ENCODE measurements at regions not wholly inside any gene's neighbourhood (a gene's known extent, or its start where the extent isn't known, plus 50 kb on each side); places are given as distances from the start of the nearest gene placed in this dataset.

DNA sequence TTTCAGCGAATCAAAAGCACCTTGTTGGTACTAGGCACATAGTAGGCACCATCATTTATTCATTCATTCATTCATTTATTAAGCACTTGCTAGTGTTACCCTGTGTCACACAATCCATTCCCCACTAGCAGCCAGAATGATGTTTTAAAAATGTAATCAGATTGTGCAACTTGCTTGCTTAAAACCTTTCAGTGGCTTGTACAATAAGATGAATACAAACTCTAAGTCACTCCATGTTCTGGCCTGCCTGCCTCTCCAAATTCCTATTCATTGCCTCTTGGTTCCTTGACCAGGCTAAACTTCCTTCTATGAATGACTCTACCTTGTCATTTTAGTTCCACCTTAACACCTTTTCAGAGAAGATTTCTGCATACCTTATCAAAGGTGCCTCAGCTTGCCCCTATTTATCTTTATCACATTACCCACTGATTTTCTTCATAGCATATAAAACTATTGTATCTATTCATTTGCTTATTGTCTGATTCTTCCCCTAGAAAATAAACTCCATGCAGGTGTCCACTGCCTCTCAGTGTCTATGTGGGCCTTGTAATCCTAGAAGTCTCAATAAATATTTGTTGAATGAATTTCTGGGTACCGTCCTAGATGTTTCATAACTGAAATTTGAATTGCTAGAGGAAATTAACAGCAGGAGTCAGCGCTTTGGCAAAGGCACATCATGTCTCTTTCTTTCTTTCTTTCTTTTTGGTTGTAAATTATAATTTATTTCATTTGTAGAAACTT, 169.5 kb downstream of the TMEM26 start:
- no peak overlapping the region for H3K4me3 ChIP-seq (ENCODE audit: low read depth, low read length)
- TF ChIP-seq, protein P1, sequence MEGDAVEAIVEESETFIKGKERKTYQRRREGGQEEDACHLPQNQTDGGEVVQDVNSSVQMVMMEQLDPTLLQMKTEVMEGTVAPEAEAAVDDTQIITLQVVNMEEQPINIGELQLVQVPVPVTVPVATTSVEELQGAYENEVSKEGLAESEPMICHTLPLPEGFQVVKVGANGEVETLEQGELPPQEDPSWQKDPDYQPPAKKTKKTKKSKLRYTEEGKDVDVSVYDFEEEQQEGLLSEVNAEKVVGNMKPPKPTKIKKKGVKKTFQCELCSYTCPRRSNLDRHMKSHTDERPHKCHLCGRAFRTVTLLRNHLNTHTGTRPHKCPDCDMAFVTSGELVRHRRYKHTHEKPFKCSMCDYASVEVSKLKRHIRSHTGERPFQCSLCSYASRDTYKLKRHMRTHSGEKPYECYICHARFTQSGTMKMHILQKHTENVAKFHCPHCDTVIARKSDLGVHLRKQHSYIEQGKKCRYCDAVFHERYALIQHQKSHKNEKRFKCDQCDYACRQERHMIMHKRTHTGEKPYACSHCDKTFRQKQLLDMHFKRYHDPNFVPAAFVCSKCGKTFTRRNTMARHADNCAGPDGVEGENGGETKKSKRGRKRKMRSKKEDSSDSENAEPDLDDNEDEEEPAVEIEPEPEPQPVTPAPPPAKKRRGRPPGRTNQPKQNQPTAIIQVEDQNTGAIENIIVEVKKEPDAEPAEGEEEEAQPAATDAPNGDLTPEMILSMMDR (IDR thresholded peaks at IDR 0.05; ENCODE audit: insufficient read depth, low read depth, low read length, missing control alignments), result no peak

DNA sequence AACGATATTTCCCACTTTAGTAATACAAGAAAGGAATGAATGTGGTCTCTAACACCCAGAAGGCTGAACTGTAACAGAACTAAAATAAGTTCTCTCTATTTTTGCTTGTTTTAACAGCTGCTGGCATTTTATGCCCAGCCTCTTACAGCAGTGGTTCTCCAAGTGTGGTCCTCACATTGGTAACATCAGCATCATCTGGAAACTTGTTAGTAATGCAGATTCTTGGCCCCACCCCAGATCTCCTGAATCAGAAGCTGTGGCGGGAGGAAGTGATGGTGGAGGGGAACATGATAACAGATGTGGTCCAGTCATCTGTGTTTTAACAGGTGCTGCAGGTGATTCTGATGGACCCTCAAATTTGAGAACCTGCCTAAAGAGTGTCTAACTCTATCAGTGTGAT, 170.1 kb downstream of the TMEM26 start:
- no peak overlapping the region for H3K4me3 ChIP-seq (ENCODE audit: low read depth, low read length)
- TF ChIP-seq, protein P1 (IDR thresholded peaks at IDR 0.05; ENCODE audit: insufficient read depth, low read depth, low read length, missing control alignments), result no peak
- DNase-seq (ENCODE audit: low read depth), result no peak

More for the DNA sequence above, 169.5 kb downstream of the TMEM26 start:
- DNase-seq (ENCODE audit: low read depth), result no peak

DNA sequence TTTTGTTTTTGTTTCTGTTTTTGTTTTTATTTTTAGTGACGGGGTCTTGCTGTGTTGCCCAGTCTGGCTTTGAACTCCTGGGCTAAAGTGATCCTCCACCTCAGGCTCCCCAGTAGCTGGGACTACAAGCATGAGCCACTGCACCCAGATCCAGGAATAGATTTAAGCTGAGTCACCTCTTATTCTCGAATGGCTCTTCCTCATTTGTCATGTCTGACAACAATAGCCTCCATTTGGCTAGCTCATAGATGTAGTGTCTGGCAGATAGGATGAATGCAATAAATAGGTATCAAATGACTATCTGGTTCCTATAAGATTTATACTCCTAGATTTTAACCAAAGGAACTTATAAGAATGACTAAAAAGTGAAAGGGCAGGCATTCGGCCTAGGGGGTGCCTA, 172.9 kb downstream of the TMEM26 start:
- H3K4me3 ChIP-seq (ENCODE audit: low read depth, low read length), result no peak overlapping the region
- TF ChIP-seq, protein P1 (IDR thresholded peaks at IDR 0.05; ENCODE audit: insufficient read depth, low read depth, low read length, missing control alignments), result no peak
- DNase-seq (ENCODE audit: low read depth), result no peak

DNA sequence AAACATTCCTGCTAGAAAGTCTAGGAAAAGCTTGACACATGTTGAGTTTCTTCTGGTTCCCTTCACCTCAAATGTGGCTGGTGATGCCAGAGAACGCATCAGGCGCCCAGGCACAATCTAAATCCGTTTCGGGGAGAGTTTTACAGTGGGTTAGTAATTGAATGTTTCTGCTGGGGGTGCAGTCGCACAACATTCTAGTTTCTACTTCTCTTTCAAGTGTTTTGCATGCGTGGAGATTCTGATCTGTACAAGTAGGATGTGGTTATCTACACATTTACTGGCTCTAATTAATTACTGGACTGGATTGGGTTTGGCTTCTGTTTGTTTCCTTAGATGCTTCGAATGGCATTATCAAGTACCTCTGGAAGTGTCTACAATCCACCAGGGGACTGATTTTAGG, 173.8 kb downstream of the TMEM26 start:
- TF ChIP-seq, protein P1 (IDR thresholded peaks at IDR 0.05; ENCODE audit: insufficient read depth, low read depth, low read length, missing control alignments), result no peak
- peak; percentile 11 for DNase-seq (ENCODE audit: low read depth)
- no peak overlapping the region for H3K4me3 ChIP-seq (ENCODE audit: low read depth, low read length)

DNA sequence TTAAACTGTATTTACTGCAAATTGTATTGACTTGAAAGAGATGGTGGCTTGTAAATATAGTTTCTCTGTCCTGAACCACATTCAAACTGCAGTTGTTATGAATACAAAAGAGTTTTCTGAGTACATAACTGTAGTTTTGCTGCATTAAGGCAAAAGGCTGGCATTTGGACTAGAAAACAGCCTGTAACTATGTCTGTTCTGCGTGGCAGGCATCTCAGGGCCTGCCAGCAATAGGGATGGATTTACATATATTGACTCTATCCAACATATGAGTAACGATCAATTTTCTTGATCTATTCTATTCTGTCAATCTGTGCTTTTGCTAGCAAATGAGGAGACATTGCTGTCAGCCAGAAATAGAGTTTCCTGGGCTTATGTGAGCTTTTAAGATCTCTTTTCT, 174.6 kb downstream of the TMEM26 start:
- TF ChIP-seq, protein P1 (IDR thresholded peaks at IDR 0.05; ENCODE audit: insufficient read depth, low read depth, low read length, missing control alignments), result no peak
- no peak for DNase-seq (ENCODE audit: low read depth)
- H3K4me3 ChIP-seq (ENCODE audit: low read depth, low read length), result no peak overlapping the region

DNA sequence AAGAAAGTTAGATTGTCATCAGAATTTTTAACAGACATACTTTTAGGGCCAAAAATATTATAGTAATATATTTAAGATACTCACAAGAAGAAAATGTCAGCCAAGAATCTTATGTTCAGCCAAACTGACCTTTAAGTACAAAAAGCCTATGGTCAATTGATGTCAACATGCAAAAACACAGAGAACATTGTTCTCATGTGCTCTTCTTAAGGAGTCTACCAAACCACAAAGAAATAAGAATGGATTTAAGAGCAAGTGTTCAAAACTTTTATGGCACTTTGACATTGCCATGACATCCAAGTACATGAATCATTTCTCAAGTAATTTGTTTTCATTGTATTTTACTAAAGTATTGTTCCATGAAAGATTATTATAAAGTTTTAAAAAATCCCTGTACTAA, 180.4 kb downstream of the TMEM26 start:
- H3K4me3 ChIP-seq (ENCODE audit: low read depth, low read length), result no peak overlapping the region
- DNase-seq (ENCODE audit: low read depth), result no peak
- TF ChIP-seq, protein P1 (IDR thresholded peaks at IDR 0.05; ENCODE audit: insufficient read depth, low read depth, low read length, missing control alignments), result no peak

All from GM12865 (cell line).